ENCODE measurements at regions not wholly inside any gene's neighbourhood (a gene's known extent, or its start where the extent isn't known, plus 50 kb on each side); places are given as distances from the start of the nearest gene placed in this dataset.
"Not testable (repeated sequence)": the region's sequence is repeated elsewhere in the genome, so short reads cannot be mapped to it uniquely, and the experiment has no call there.

- not testable (repeated sequence) for H3K4me3 ChIP-seq (ENCODE audit: low read depth, low read length); DNase-seq (ENCODE audit: low read depth); H3K36me3 ChIP-seq (ENCODE audit: control insufficient read depth, insufficient read depth, low read length); FAIRE-seq; H3K27me3 ChIP-seq (ENCODE audit: control insufficient read depth, insufficient read depth, low read length)
Observed at GRCh38 chr7:63629024-63629423, 369.6 kb upstream of the ZNF722 start.

DNA sequence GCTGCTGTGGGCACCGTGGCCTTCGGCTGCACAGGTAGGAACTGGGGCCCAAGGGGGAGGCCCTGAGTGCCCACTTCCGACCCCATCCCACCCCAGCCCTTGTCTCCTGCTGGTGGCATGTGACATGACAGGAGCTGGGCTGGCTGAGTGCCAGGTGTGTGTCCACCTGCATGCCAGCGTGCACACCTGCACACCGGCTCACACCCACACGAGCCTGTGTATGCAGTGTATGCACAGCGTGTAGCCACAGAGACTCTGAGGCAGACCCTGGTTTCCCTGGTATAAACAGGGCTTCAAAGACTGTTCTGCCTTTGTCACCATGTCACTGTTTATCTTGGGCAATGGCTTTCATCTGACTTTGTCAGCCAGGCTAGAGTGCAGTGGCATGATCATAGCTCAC, 362.1 kb upstream of the ZNF722 start:
- not testable (repeated sequence) for FAIRE-seq

GRCh38 chr7:63665553-63665952, 333.1 kb upstream of the ZNF722 start:
- not testable (repeated sequence) for H3K27me3 ChIP-seq (ENCODE audit: control insufficient read depth, insufficient read depth, low read length); H3K4me3 ChIP-seq (ENCODE audit: low read depth, low read length); DNase-seq (ENCODE audit: low read depth); H3K36me3 ChIP-seq (ENCODE audit: control insufficient read depth, insufficient read depth, low read length)
- peak; percentile 18 for FAIRE-seq

More for the DNA sequence above, 362.1 kb upstream of the ZNF722 start:
- not testable (repeated sequence) for H3K36me3 ChIP-seq (ENCODE audit: control insufficient read depth, insufficient read depth, low read length); H3K4me3 ChIP-seq (ENCODE audit: low read depth, low read length); DNase-seq (ENCODE audit: low read depth); H3K27me3 ChIP-seq (ENCODE audit: control insufficient read depth, insufficient read depth, low read length)

DNA sequence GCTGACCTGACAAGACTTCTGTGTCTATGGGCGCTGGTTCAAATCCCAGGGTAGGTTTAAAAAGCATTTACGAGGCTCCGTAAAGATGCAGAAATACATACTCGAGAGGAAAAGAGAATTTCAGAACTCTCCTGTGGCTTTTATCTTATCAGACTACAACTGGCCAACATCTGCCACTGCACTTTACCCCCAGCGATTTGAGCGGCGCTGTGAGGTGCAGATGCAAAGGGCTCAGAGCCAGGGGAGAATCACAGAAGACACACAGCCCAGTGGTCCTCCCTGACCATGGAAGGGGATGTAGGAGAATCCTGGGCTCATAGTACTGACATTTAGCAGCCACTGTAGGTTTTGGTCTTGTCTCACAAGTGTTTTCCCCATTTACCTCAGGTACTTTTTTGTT, 307.2 kb upstream of the ZNF722 start:
- FAIRE-seq; H3K36me3 ChIP-seq (ENCODE audit: control insufficient read depth, insufficient read depth, low read length); DNase-seq (ENCODE audit: low read depth); H3K4me3 ChIP-seq (ENCODE audit: low read depth, low read length); H3K27me3 ChIP-seq (ENCODE audit: control insufficient read depth, insufficient read depth, low read length): not testable (repeated sequence)

DNA sequence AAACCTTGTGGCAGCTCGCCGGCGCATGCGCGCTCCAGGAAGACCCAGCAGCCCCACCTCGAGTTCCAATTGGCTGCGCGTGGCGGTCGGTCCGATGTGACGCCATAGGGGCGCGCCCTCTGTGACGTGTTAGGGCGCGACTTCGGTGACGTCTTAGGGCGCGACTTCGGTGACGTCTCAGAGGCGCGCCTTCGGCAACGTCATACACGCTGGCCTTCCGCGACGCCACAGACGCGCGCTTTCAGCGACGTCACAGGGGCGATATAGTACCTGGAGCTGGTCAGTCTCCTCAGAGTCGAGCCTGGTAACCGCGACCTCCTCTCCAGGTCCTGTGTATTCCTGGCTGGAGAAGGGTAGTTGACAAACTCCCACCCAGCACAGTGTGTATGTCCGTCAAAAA, 304.4 kb upstream of the ZNF722 start:
- H3K36me3 ChIP-seq (ENCODE audit: control insufficient read depth, insufficient read depth, low read length); H3K27me3 ChIP-seq (ENCODE audit: control insufficient read depth, insufficient read depth, low read length); DNase-seq (ENCODE audit: low read depth); H3K4me3 ChIP-seq (ENCODE audit: low read depth, low read length); FAIRE-seq: not testable (repeated sequence)

Data from bronchial epithelial cell (primary cell).